ENCODE measurements at regions not wholly inside any gene's neighbourhood (a gene's known extent, or its start where the extent isn't known, plus 50 kb on each side); places are given as distances from the start of the nearest gene placed in this dataset.

DNA sequence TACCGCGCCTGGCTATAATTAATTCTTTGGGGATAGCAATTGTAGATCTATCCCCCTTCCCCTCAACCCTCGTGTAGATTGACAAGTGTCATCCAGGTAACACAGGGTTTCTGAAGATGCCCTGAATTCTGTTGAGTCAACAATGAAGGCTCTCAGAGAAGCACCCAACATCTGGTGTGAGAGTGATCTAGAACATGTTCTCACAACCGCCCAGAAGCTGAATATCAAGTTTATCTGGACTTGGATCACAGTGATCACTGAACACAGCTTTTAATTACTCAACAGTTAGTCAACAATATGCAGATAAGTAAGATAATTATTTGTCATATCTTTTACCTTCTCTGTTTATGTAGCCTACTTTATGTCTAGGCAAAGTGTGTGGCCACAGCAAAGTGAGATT is 204.2 kb upstream of the RGMB start:
- no peak for TF ChIP-seq FOXA1 (IDR thresholded peaks at IDR 0.05)
- no peak for TF ChIP-seq SUZ12 (IDR thresholded peaks at IDR 0.05)
- TF ChIP-seq, protein P1, sequence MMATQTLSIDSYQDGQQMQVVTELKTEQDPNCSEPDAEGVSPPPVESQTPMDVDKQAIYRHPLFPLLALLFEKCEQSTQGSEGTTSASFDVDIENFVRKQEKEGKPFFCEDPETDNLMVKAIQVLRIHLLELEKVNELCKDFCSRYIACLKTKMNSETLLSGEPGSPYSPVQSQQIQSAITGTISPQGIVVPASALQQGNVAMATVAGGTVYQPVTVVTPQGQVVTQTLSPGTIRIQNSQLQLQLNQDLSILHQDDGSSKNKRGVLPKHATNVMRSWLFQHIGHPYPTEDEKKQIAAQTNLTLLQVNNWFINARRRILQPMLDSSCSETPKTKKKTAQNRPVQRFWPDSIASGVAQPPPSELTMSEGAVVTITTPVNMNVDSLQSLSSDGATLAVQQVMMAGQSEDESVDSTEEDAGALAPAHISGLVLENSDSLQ (IDR thresholded peaks at IDR 0.05) = no peak
- no peak for TF ChIP-seq TARDBP (IDR thresholded peaks at IDR 0.05)
- TF ChIP-seq LEF1 (IDR thresholded peaks at IDR 0.05; ENCODE audit: borderline replicate concordance) = no peak
- POLR2A ChIA-PET = no interaction called here
- CTCF ChIA-PET = no interaction called here

GRCh38 chr5:98570010-98570409 is 203.5 kb upstream of the RGMB start:
- POLR2A ChIA-PET = no interaction called here
- TF ChIP-seq FOXM1 (IDR thresholded peaks at IDR 0.05; ENCODE audit: borderline replicate concordance) = no peak
- no peak for TF ChIP-seq BHLHE40 (IDR thresholded peaks at IDR 0.05; ENCODE audit: borderline replicate concordance)
- TF ChIP-seq LEF1 (IDR thresholded peaks at IDR 0.05; ENCODE audit: borderline replicate concordance) = no peak
- TF ChIP-seq CTBP1 (IDR thresholded peaks at IDR 0.05; ENCODE audit: borderline replicate concordance) = no peak
- TF ChIP-seq NFRKB (IDR thresholded peaks at IDR 0.05) = no peak
- TF ChIP-seq TARDBP (IDR thresholded peaks at IDR 0.05) = no peak
- no peak for TF ChIP-seq ARNT (IDR thresholded peaks at IDR 0.05)
- TF ChIP-seq SP1 (IDR thresholded peaks at IDR 0.05) = no peak
- no peak for TF ChIP-seq ELF4 (IDR thresholded peaks at IDR 0.05)
- TF ChIP-seq, protein P1 (IDR thresholded peaks at IDR 0.05) = no peak
- TF ChIP-seq FOXK2 (IDR thresholded peaks at IDR 0.05) = no peak
- no peak for TF ChIP-seq SUZ12 (IDR thresholded peaks at IDR 0.05)
- TF ChIP-seq FOXA1 (IDR thresholded peaks at IDR 0.05) = no peak
- TF ChIP-seq L3MBTL2 (conservative IDR thresholded peaks at IDR 0.05) = no peak
- no peak for TF ChIP-seq HDGF (IDR thresholded peaks at IDR 0.05; ENCODE audit: borderline replicate concordance)
- TF ChIP-seq ZNF384 (IDR thresholded peaks at IDR 0.05) = no peak
- CTCF ChIA-PET = no interaction called here
- DNase-seq (ENCODE audit: extremely low spot score) = no peak

More for the DNA sequence above, 204.2 kb upstream of the RGMB start:
- DNase-seq (ENCODE audit: extremely low spot score) = no peak

- POLR2A ChIA-PET = no interaction called here
Observed at GRCh38 chr5:98570661-98571191, 202.7 kb upstream of the RGMB start.

GRCh38 chr5:98573834-98574320 is 199.6 kb upstream of the RGMB start:
- CTCF ChIA-PET = no interaction called here
- POLR2A ChIA-PET = interaction anchor here (0.5 kb wide), 1 partner anchor 296 kb away, joined by 3 read pairs; no protein-coding TSS in a partner anchor
- no peak for TF ChIP-seq CTBP1 (IDR thresholded peaks at IDR 0.05; ENCODE audit: borderline replicate concordance)
- TF ChIP-seq ZNF384 (IDR thresholded peaks at IDR 0.05) = no peak
- no peak for TF ChIP-seq LEF1 (IDR thresholded peaks at IDR 0.05; ENCODE audit: borderline replicate concordance)
- no peak for TF ChIP-seq SUZ12 (IDR thresholded peaks at IDR 0.05)
- TF ChIP-seq HDGF (IDR thresholded peaks at IDR 0.05; ENCODE audit: borderline replicate concordance) = no peak
- no peak for TF ChIP-seq TARDBP (IDR thresholded peaks at IDR 0.05)
- TF ChIP-seq ARNT (IDR thresholded peaks at IDR 0.05) = no peak
- TF ChIP-seq ELF4 (IDR thresholded peaks at IDR 0.05) = no peak
- TF ChIP-seq, protein P1 (IDR thresholded peaks at IDR 0.05) = no peak
- no peak for TF ChIP-seq L3MBTL2 (conservative IDR thresholded peaks at IDR 0.05)
- TF ChIP-seq NFRKB (IDR thresholded peaks at IDR 0.05) = no peak
- TF ChIP-seq FOXK2 (IDR thresholded peaks at IDR 0.05) = no peak
- DNase-seq (ENCODE audit: extremely low spot score) = no peak

More at GRCh38 chr5:98570661-98571191, 202.7 kb upstream of the RGMB start:
- TF ChIP-seq, protein P1 (IDR thresholded peaks at IDR 0.05) = no peak
- TF ChIP-seq ARNT (IDR thresholded peaks at IDR 0.05) = no peak
- TF ChIP-seq ELF4 (IDR thresholded peaks at IDR 0.05) = no peak
- TF ChIP-seq FOXA1 (IDR thresholded peaks at IDR 0.05) = no peak
- no peak for TF ChIP-seq HDGF (IDR thresholded peaks at IDR 0.05; ENCODE audit: borderline replicate concordance)
- TF ChIP-seq L3MBTL2 (conservative IDR thresholded peaks at IDR 0.05) = no peak
- no peak for TF ChIP-seq NFRKB (IDR thresholded peaks at IDR 0.05)
- TF ChIP-seq TARDBP (IDR thresholded peaks at IDR 0.05) = no peak
- no peak for DNase-seq (ENCODE audit: extremely low spot score)
- CTCF ChIA-PET = no interaction called here

DNA sequence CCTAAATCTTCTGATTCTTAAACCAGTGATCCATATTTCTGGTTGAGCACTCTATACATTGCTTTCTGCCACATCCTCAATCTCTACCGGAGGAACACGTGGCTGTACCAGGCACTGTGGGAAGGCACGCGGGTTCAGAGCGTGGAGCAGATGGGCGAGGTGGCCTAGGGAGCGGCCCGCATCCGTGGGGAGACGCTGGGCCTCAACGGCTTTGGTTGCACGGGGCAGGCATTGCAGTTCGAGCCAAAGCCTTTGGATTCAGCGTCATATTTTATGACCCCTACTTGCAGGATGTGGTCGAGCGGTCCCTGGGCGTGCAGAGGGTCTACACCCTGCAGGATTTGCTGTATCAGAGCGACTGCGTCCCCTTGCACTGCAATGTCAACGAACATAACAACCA is 197.2 kb upstream of the RGMB start:
- TF ChIP-seq, protein P1 (IDR thresholded peaks at IDR 0.05) = no peak
- TF ChIP-seq BHLHE40 (IDR thresholded peaks at IDR 0.05; ENCODE audit: borderline replicate concordance) (no peak), FOXA1 (IDR thresholded peaks at IDR 0.05) (no peak), FOXM1 (IDR thresholded peaks at IDR 0.05; ENCODE audit: borderline replicate concordance) (no peak), FOXK2 (IDR thresholded peaks at IDR 0.05) (no peak), NFRKB (IDR thresholded peaks at IDR 0.05) (no peak), SUZ12 (IDR thresholded peaks at IDR 0.05) (no peak), ELF4 (IDR thresholded peaks at IDR 0.05) (no peak), SP1 (IDR thresholded peaks at IDR 0.05) (no peak), L3MBTL2 (conservative IDR thresholded peaks at IDR 0.05) (no peak), TARDBP (IDR thresholded peaks at IDR 0.05) (no peak)
- ChIA-PET CTCF (no interaction called here), POLR2A (no interaction called here)
- DNase-seq (ENCODE audit: extremely low spot score) = no peak
